ENCODE measurements at regions not wholly inside any gene's neighbourhood (a gene's known extent, or its start where the extent isn't known, plus 50 kb on each side); places are given as distances from the start of the nearest gene placed in this dataset.

DNA sequence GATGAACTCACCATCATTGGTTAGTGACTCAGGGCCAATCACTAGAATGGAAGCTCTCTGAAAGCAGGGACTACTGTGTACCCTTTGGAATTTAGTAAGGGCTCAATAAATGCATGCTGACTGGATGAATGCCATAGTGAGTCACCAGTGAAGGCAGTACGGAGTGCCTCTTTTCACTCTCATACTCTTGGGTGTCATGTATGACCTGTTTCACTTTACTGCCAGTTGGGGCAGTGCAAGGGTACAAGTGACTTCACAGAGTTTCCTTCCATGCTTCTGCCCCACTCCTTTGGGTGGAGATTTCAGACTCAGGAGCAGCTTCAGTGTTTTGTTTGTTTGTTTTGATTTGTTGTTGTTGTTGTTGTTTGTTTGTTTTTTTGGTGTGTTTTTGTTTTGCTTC lies 57.7 kb downstream of the SOX3 start:
- BruUV-seq (replicated peaks): no TSS peak
- no peak overlapping the region for H3K4me3 ChIP-seq (ENCODE audit: low read depth in 2 of 2, low read length in 2 of 2)
- intact Hi-C loops (cut with micrococcal nuclease; ENCODE audit: unreplicated experiment) (no loop called here), in situ Hi-C loops (cut with HindIII; ENCODE audit: low pct_unique_long_range_greater_than_20kb, low sequenced_read_pairs) (no loop called here)
- TF ChIP-seq REST (IDR thresholded peaks at IDR 0.05; ENCODE audit: insufficient read depth in 1 of 2, low read depth in 2 of 2, low read length in 1 of 2): no peak
- no peak for TF ChIP-seq POLR2AphosphoS5 (IDR thresholded peaks at IDR 0.05; ENCODE audit: low read depth, low read length)
- no peak for TF ChIP-seq TCF7L2 (IDR thresholded peaks at IDR 0.05; ENCODE audit: low read depth, low read length)
- no peak for TF ChIP-seq SIN3A (IDR thresholded peaks at IDR 0.05; ENCODE audit: borderline replicate concordance, insufficient read depth, low read depth, low read length)
- TF ChIP-seq, protein P1, sequence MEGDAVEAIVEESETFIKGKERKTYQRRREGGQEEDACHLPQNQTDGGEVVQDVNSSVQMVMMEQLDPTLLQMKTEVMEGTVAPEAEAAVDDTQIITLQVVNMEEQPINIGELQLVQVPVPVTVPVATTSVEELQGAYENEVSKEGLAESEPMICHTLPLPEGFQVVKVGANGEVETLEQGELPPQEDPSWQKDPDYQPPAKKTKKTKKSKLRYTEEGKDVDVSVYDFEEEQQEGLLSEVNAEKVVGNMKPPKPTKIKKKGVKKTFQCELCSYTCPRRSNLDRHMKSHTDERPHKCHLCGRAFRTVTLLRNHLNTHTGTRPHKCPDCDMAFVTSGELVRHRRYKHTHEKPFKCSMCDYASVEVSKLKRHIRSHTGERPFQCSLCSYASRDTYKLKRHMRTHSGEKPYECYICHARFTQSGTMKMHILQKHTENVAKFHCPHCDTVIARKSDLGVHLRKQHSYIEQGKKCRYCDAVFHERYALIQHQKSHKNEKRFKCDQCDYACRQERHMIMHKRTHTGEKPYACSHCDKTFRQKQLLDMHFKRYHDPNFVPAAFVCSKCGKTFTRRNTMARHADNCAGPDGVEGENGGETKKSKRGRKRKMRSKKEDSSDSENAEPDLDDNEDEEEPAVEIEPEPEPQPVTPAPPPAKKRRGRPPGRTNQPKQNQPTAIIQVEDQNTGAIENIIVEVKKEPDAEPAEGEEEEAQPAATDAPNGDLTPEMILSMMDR (IDR thresholded peaks at IDR 0.05): no peak
- H3K36me3 ChIP-seq (ENCODE audit: control insufficient read depth, insufficient read depth, low read length): no peaks in the 10 kb centered on the region
- no peak for DNase-seq (ENCODE audit: low read depth, low spot score)
- CTCF ChIA-PET: no interaction called here
- H3K27me3 ChIP-seq (ENCODE audit: control insufficient read depth, insufficient read depth, low read length): no peaks in the 10 kb centered on the region
- H3K9me3 ChIP-seq (ENCODE audit: control insufficient read depth, insufficient read depth, low read depth, low read length): no peaks in the 10 kb centered on the region
- no peak for ATAC-seq
- no peaks in the 10 kb centered on the region for H3K4me1 ChIP-seq (ENCODE audit: control insufficient read depth, insufficient read depth, low read length)
- POLR2A ChIA-PET: no interaction called here
- H3K27ac ChIP-seq (ENCODE audit: low read length): no peak overlapping the region

DNA sequence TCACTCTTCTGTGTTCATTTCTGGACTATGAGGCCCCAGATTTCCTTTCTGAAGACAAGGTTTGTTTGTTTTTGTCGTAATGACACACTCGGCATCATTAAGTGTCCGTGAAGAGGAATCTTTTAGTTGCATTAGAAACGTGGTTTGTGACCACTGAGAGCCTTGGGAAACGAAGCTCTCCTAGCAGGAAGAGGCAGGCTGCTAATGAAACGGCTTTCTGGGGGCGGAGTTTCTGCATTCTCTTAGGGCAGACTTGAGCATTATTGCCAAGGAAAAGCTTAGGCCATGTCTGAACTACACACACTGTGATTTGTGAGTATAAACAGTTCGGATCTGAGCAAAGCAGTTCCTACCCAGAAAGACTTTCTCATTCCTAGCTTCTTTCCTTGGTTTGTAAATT lies 64.0 kb downstream of the SOX3 start:
- ChIA-PET CTCF (no interaction called here), POLR2A (no interaction called here)
- DNase-seq (ENCODE audit: low read depth, low spot score) (no peak), ATAC-seq (no peak)
- H3K27me3 ChIP-seq (ENCODE audit: control insufficient read depth, insufficient read depth, low read length): no peaks in the 10 kb centered on the region
- intact Hi-C loops (cut with micrococcal nuclease; ENCODE audit: unreplicated experiment) (no loop called here), in situ Hi-C loops (cut with HindIII; ENCODE audit: low pct_unique_long_range_greater_than_20kb, low sequenced_read_pairs) (no loop called here)
- TF ChIP-seq TCF7L2 (IDR thresholded peaks at IDR 0.05; ENCODE audit: low read depth, low read length) (no peak), SIN3A (IDR thresholded peaks at IDR 0.05; ENCODE audit: borderline replicate concordance, insufficient read depth, low read depth, low read length) (no peak), REST (IDR thresholded peaks at IDR 0.05; ENCODE audit: insufficient read depth in 1 of 2, low read depth in 2 of 2, low read length in 1 of 2) (no peak), POLR2AphosphoS5 (IDR thresholded peaks at IDR 0.05; ENCODE audit: low read depth, low read length) (no peak)
- TF ChIP-seq, protein P1 (IDR thresholded peaks at IDR 0.05): no peak
- BruUV-seq (replicated peaks): no TSS peak
- H3K4me1 ChIP-seq (ENCODE audit: control insufficient read depth, insufficient read depth, low read length): no peaks in the 10 kb centered on the region
- no peak overlapping the region for H3K27ac ChIP-seq (ENCODE audit: low read length)
- no peaks in the 10 kb centered on the region for H3K9me3 ChIP-seq (ENCODE audit: control insufficient read depth, insufficient read depth, low read depth, low read length)
- no peaks in the 10 kb centered on the region for H3K36me3 ChIP-seq (ENCODE audit: control insufficient read depth, insufficient read depth, low read length)
- no peak overlapping the region for H3K4me3 ChIP-seq (ENCODE audit: low read depth in 2 of 2, low read length in 2 of 2)
